Smooth muscle cell (in vitro differentiated cells): ENCODE measurements at regions not wholly inside any gene's neighbourhood (a gene's known extent, or its start where the extent isn't known, plus 50 kb on each side); places are given as distances from the start of the nearest gene placed in this dataset.

Source experiments
- DNase-seq: peaks from one replicate; lab custom pipeline; 2025; ENCODE audit not compliant: unreplicated experiment; lab: John Stamatoyannopoulos, UW
- H2AFZ ChIP-seq: fragments of 200-600 bp; sonication (generic); 2 replicates; pipeline ENCODE4 v1.6.0; 2016; ENCODE audit warnings: antibody characterized with exemption, low read depth, mild to moderate bottlenecking
- H3F3A ChIP-seq: fragments of 200-600 bp; sonication (generic); 2 replicates; pipeline ENCODE4 v1.6.0; 2017; ENCODE audit warnings: antibody characterized with exemption, low read depth
- H3K27ac ChIP-seq: fragments of 200-600 bp; sonication (generic); 2 replicates; pipeline ENCODE4 v1.5.1; 2016; ENCODE audit warnings: low read depth, mild to moderate bottlenecking
- H3K27me3 ChIP-seq: fragments of 200-600 bp; sonication (generic); 2 replicates; pipeline ENCODE4 v1.6.1; 2016; ENCODE audit warnings: low read depth, mild to moderate bottlenecking
- H3K36me3 ChIP-seq: fragments of 200-600 bp; sonication (generic); 2 replicates; pipeline ENCODE4 v1.5.1; 2016; ENCODE audit warnings: low read depth
- H3K4me1 ChIP-seq: fragments of 200-600 bp; sonication (generic); 2 replicates; pipeline ENCODE4 v1.5.1; 2016; ENCODE audit warnings: low read depth
- H3K4me2 ChIP-seq: fragments of 200-600 bp; sonication (generic); 2 replicates; pipeline ENCODE4 v1.6.0; 2016; ENCODE audit warnings: mild to moderate bottlenecking
- H3K4me3 ChIP-seq: fragments of 200-600 bp; sonication (generic); 2 replicates; pipeline ENCODE4 v1.5.1; 2016; ENCODE audit warnings: mild to moderate bottlenecking
- H3K79me2 ChIP-seq: fragments of 200-600 bp; sonication (generic); 2 replicates; pipeline ENCODE4 v1.6.0; 2016; ENCODE audit warnings: low read depth, mild to moderate bottlenecking
- H3K9ac ChIP-seq: fragments of 200-600 bp; sonication (generic); 2 replicates; pipeline ENCODE4 v1.6.0; 2016; ENCODE audit warnings: low read depth
- H3K9me3 ChIP-seq: fragments of 200-600 bp; sonication (generic); replicated peaks from 2 replicates; pipeline ENCODE4 v1.5.1; 2016; ENCODE audit warnings: low read depth
- H4K20me1 ChIP-seq: fragments of 200-600 bp; sonication (generic); 2 replicates; pipeline ENCODE4 v1.6.0; 2016; ENCODE audit warnings: low read depth
- CTCF ChIP-seq: fragments of 200-600 bp; sonication (generic); IDR thresholded peaks from 2 replicates; pipeline ENCODE4 v1.5.1; 2017; ENCODE audit warnings: borderline replicate concordance, mild to moderate bottlenecking, antibody characterized with exemption; ENCODE audit not compliant: insufficient read depth, poor library complexity, severe bottlenecking
- WGBS: methylation state at CpG from one replicate; pipeline ENCODE4 v1.1.7; 2016; ENCODE audit warnings: low lambda C conversion rate; 5-methylcytosine and 5-hydroxymethylcytosine counted together

- H4K20me1 ChIP-seq: no peaks in the 10 kb centered on the region
- H3K79me2 ChIP-seq: no peaks in the 10 kb centered on the region
- H3K27me3 ChIP-seq: no peaks in the 10 kb centered on the region
- no peak overlapping the region for H3K27ac ChIP-seq
- no peaks in the 10 kb centered on the region for H3F3A ChIP-seq
- WGBS: 55% methylated on average over 6 of the region's 6 CpGs
- no peak overlapping the region for H3K4me3 ChIP-seq
- no peak overlapping the region for H2AFZ ChIP-seq
- DNase-seq: no peak
- no peaks in the 10 kb centered on the region for H3K36me3 ChIP-seq
- no peak overlapping the region for H3K9ac ChIP-seq
- peaks cover 14% of the 10 kb centered on the region for H3K4me1 ChIP-seq
- no peak for TF ChIP-seq CTCF
- peak overlapping the region; percentile 2 for H3K4me2 ChIP-seq
- no peaks in the 10 kb centered on the region for H3K9me3 ChIP-seq
Observed at GRCh38 chr14:97074856-97075255, 277.7 kb downstream of the VRK1 start.

- Histone ChIP-seq H3K4me2 (peak overlapping the region; percentile 47), H2AFZ (peak overlapping the region; percentile 55), H3K4me1 (peaks cover 14% of the 10 kb centered on the region), H3K27ac (peak overlapping the region; percentile 71), H3K36me3 (no peaks in the 10 kb centered on the region), H3F3A (no peaks in the 10 kb centered on the region), H3K9ac (no peak overlapping the region), H4K20me1 (no peaks in the 10 kb centered on the region), H3K79me2 (no peaks in the 10 kb centered on the region), H3K9me3 (no peaks in the 10 kb centered on the region), H3K4me3 (no peak overlapping the region), H3K27me3 (no peaks in the 10 kb centered on the region)
- TF ChIP-seq CTCF: no peak
- WGBS: 14% methylated on average over 8 of the region's 8 CpGs
- DNase-seq: peak; percentile 8
Observed at GRCh38 chr14:97077253-97077653, 280.1 kb downstream of the VRK1 start.

- Histone ChIP-seq H3K4me1 (peaks cover 14% of the 10 kb centered on the region), H3K4me2 (peak overlapping the region; percentile 47), H2AFZ (peak overlapping the region; percentile 55)
Observed at GRCh38 chr14:97077687-97078086, 280.5 kb downstream of the VRK1 start.

More at GRCh38 chr14:97077687-97078086, 280.5 kb downstream of the VRK1 start:
- no peaks in the 10 kb centered on the region for H3K79me2 ChIP-seq
- no peak for TF ChIP-seq CTCF
- peak overlapping the region; percentile 71 for H3K27ac ChIP-seq
- no peak for DNase-seq
- H3K9me3 ChIP-seq: no peaks in the 10 kb centered on the region
- H3K9ac ChIP-seq: no peak overlapping the region
- H4K20me1 ChIP-seq: no peaks in the 10 kb centered on the region
- H3K36me3 ChIP-seq: no peaks in the 10 kb centered on the region
- 91% methylated on average over 4 of the region's 4 CpGs for WGBS
- H3F3A ChIP-seq: no peaks in the 10 kb centered on the region
- no peaks in the 10 kb centered on the region for H3K27me3 ChIP-seq
- H3K4me3 ChIP-seq: no peak overlapping the region
